ENCODE measurements at regions not wholly inside any gene's neighbourhood (a gene's known extent, or its start where the extent isn't known, plus 50 kb on each side); places are given as distances from the start of the nearest gene placed in this dataset.

GRCh38 chr7:12002428-12002827 is 170.4 kb upstream of the THSD7A start:
- ATAC-seq (ENCODE audit: insufficient read depth, low read depth), result no peak
- no peaks in the 10 kb centered on the region for H3K36me3 ChIP-seq (ENCODE audit: insufficient read depth, low read length)

GRCh38 chr7:12004581-12004980 is 172.6 kb upstream of the THSD7A start:
- no peak for TF ChIP-seq EZH2 (IDR thresholded peaks at IDR 0.05; ENCODE audit: borderline replicate concordance, low read depth, low read length, severe bottlenecking)
- TF ChIP-seq CTCF (IDR thresholded peaks at IDR 0.05; ENCODE audit: borderline replicate concordance, extremely low read depth, low read length, poor library complexity, severe bottlenecking), result no peak
- Histone ChIP-seq H3K4me1 (ENCODE audit: insufficient read depth, low read length) (no peaks in the 10 kb centered on the region), H3K4me3 (ENCODE audit: low read depth in 1 of 2, low read length in 2 of 2) (no peak overlapping the region), H3K9ac (ENCODE audit: low read depth, low read length) (no peak overlapping the region), H3K79me2 (ENCODE audit: insufficient read depth, low read length) (no peaks in the 10 kb centered on the region), H3K27me3 (ENCODE audit: insufficient read depth, low read length, poor library complexity) (no peaks in the 10 kb centered on the region), H3K36me3 (ENCODE audit: insufficient read depth, low read length) (no peaks in the 10 kb centered on the region), H3K27ac (ENCODE audit: low read length) (no peak overlapping the region), H3K9me3 (ENCODE audit: insufficient read depth, low read length, severe bottlenecking) (no peaks in the 10 kb centered on the region), H2AFZ (ENCODE audit: low read depth, low read length) (no peak overlapping the region), H3K4me2 (ENCODE audit: insufficient read depth, low read length) (no peak overlapping the region), H4K20me1 (ENCODE audit: insufficient read depth, low read length) (no peaks in the 10 kb centered on the region)
- ATAC-seq (ENCODE audit: insufficient read depth, low read depth), result no peak
- DNase-seq, result no peak

More at GRCh38 chr7:12002428-12002827, 170.4 kb upstream of the THSD7A start:
- H3K9me3 ChIP-seq (ENCODE audit: insufficient read depth, low read length, severe bottlenecking), result no peaks in the 10 kb centered on the region
- H3K9ac ChIP-seq (ENCODE audit: low read depth, low read length), result no peak overlapping the region
- H3K27me3 ChIP-seq (ENCODE audit: insufficient read depth, low read length, poor library complexity), result no peaks in the 10 kb centered on the region
- no peaks in the 10 kb centered on the region for H4K20me1 ChIP-seq (ENCODE audit: insufficient read depth, low read length)
- H3K4me2 ChIP-seq (ENCODE audit: insufficient read depth, low read length), result no peak overlapping the region
- H3K4me1 ChIP-seq (ENCODE audit: insufficient read depth, low read length), result no peaks in the 10 kb centered on the region
- TF ChIP-seq EZH2 (IDR thresholded peaks at IDR 0.05; ENCODE audit: borderline replicate concordance, low read depth, low read length, severe bottlenecking) (no peak), CTCF (IDR thresholded peaks at IDR 0.05; ENCODE audit: borderline replicate concordance, extremely low read depth, low read length, poor library complexity, severe bottlenecking) (no peak)
- H2AFZ ChIP-seq (ENCODE audit: low read depth, low read length), result no peak overlapping the region
- no peak for DNase-seq
- no peak overlapping the region for H3K4me3 ChIP-seq (ENCODE audit: low read depth in 1 of 2, low read length in 2 of 2)
- no peak overlapping the region for H3K27ac ChIP-seq (ENCODE audit: low read length)
- no peaks in the 10 kb centered on the region for H3K79me2 ChIP-seq (ENCODE audit: insufficient read depth, low read length)

GRCh38 chr7:12007576-12007975 is 175.6 kb upstream of the THSD7A start:
- Histone ChIP-seq H3K79me2 (ENCODE audit: insufficient read depth, low read length) (no peaks in the 10 kb centered on the region), H3K4me2 (ENCODE audit: insufficient read depth, low read length) (no peak overlapping the region), H3K36me3 (ENCODE audit: insufficient read depth, low read length) (no peaks in the 10 kb centered on the region), H3K9me3 (ENCODE audit: insufficient read depth, low read length, severe bottlenecking) (no peaks in the 10 kb centered on the region), H3K27me3 (ENCODE audit: insufficient read depth, low read length, poor library complexity) (no peaks in the 10 kb centered on the region), H3K4me1 (ENCODE audit: insufficient read depth, low read length) (no peaks in the 10 kb centered on the region), H3K4me3 (ENCODE audit: low read depth in 1 of 2, low read length in 2 of 2) (no peak overlapping the region), H3K27ac (ENCODE audit: low read length) (no peak overlapping the region), H3K9ac (ENCODE audit: low read depth, low read length) (no peak overlapping the region), H4K20me1 (ENCODE audit: insufficient read depth, low read length) (no peaks in the 10 kb centered on the region), H2AFZ (ENCODE audit: low read depth, low read length) (no peak overlapping the region)
- TF ChIP-seq CTCF (IDR thresholded peaks at IDR 0.05; ENCODE audit: borderline replicate concordance, extremely low read depth, low read length, poor library complexity, severe bottlenecking), result no peak
- no peak for TF ChIP-seq EZH2 (IDR thresholded peaks at IDR 0.05; ENCODE audit: borderline replicate concordance, low read depth, low read length, severe bottlenecking)
- no peak for DNase-seq
- ATAC-seq (ENCODE audit: insufficient read depth, low read depth), result no peak

- H3K27ac ChIP-seq (ENCODE audit: low read length), result no peak overlapping the region
- ATAC-seq (ENCODE audit: insufficient read depth, low read depth) (no peak), DNase-seq (no peak)
- no peaks in the 10 kb centered on the region for H4K20me1 ChIP-seq (ENCODE audit: insufficient read depth, low read length)
- no peaks in the 10 kb centered on the region for H3K9me3 ChIP-seq (ENCODE audit: insufficient read depth, low read length, severe bottlenecking)
- H3K4me3 ChIP-seq (ENCODE audit: low read depth in 1 of 2, low read length in 2 of 2), result no peak overlapping the region
- no peaks in the 10 kb centered on the region for H3K79me2 ChIP-seq (ENCODE audit: insufficient read depth, low read length)
- H3K4me2 ChIP-seq (ENCODE audit: insufficient read depth, low read length), result no peak overlapping the region
- no peak overlapping the region for H2AFZ ChIP-seq (ENCODE audit: low read depth, low read length)
- no peak for TF ChIP-seq EZH2 (IDR thresholded peaks at IDR 0.05; ENCODE audit: borderline replicate concordance, low read depth, low read length, severe bottlenecking)
- TF ChIP-seq CTCF (IDR thresholded peaks at IDR 0.05; ENCODE audit: borderline replicate concordance, extremely low read depth, low read length, poor library complexity, severe bottlenecking), result no peak
- H3K36me3 ChIP-seq (ENCODE audit: insufficient read depth, low read length), result no peaks in the 10 kb centered on the region
- no peak overlapping the region for H3K9ac ChIP-seq (ENCODE audit: low read depth, low read length)
- H3K27me3 ChIP-seq (ENCODE audit: insufficient read depth, low read length, poor library complexity), result no peaks in the 10 kb centered on the region
- no peaks in the 10 kb centered on the region for H3K4me1 ChIP-seq (ENCODE audit: insufficient read depth, low read length)
These were observed 182.0 kb upstream of the THSD7A start for GRCh38 chr7:12013983-12014382.
